Calu3 (cell line): ENCODE measurements at regions not wholly inside any gene's neighbourhood (a gene's known extent, or its start where the extent isn't known, plus 50 kb on each side); places are given as distances from the start of the nearest gene placed in this dataset.

Source experiments
- BruUV-seq: library from RNA; stranded (reverse); fragments of 400-500 nt; replicated peaks from 2 replicates; lab custom pipeline; 2021; lab: Mats Ljungman, UMichigan
- CTCF ChIA-PET: fragments of 300-600 bp; sonication (Branson Sonifier 250); formaldehyde crosslinking; loops from one replicate; lab custom pipeline; 2022; ENCODE audit warnings: antibody characterized with exemption; lab: Charles Lee
- DNase-seq: peaks from one replicate; pipeline ENCODE4 v3.0.0; 2022
- H3K27ac Mint-ChIP-seq: one replicate; pipeline ENCODE4 v1.8.0; 2022; ENCODE audit warnings: mixed read lengths; ENCODE audit not compliant: unreplicated experiment
- H3K27me3 Mint-ChIP-seq: one replicate; pipeline ENCODE4 v1.8.0; 2022; ENCODE audit warnings: mixed read lengths; ENCODE audit not compliant: unreplicated experiment
- H3K36me3 Mint-ChIP-seq: one replicate; pipeline ENCODE4 v1.8.0; 2022; ENCODE audit warnings: mild to moderate bottlenecking, moderate library complexity, mixed read lengths; ENCODE audit not compliant: insufficient read depth, unreplicated experiment
- H3K4me1 Mint-ChIP-seq: one replicate; pipeline ENCODE4 v1.8.0; 2022; ENCODE audit warnings: mild to moderate bottlenecking, low read depth, mixed read lengths; ENCODE audit not compliant: unreplicated experiment
- H3K4me3 Mint-ChIP-seq: one replicate; pipeline ENCODE4 v1.8.0; 2022; ENCODE audit warnings: mild to moderate bottlenecking, low read depth, moderate library complexity, mixed read lengths; ENCODE audit not compliant: unreplicated experiment
- H3K9me3 Mint-ChIP-seq: one replicate; pipeline ENCODE4 v1.8.0; 2022; ENCODE audit warnings: low read depth, mixed read lengths; ENCODE audit not compliant: unreplicated experiment
- CTCF ChIP-seq: fragments of 200-600 bp; IDR thresholded peaks from one replicate; pipeline ENCODE4 v1.8.0; 2022; ENCODE audit warnings: antibody characterized with exemption; ENCODE audit not compliant: unreplicated experiment
- intact Hi-C: fragments of 100-400 bp; cut with micrococcal nuclease; formaldehyde crosslinking; loops from one replicate; pipeline ENCODE4 v1.10.0; 2022; ENCODE audit not compliant: unreplicated experiment

DNA sequence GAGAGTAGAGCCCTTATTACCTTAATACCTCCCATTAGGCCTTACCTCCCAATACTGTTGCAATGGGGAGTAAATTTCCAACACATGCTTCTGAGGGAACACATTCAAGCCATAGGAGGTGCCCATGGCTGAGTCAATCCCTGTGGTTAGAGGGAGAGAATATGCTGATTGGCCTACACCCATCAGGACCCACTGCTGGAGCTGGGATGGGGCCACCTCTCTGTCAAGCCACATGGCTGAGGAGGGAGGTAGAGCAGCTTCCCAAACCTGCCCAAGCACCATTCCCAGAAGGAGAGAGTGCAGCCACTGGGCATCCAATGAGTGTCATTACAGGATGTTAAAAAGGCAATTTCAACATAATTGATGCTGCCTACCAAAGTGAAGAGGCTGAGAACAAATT is 228.1 kb downstream of the C1orf94 start:
- no peak for DNase-seq
- Mint-ChIP-seq H3K9me3 (peaks cover 15% of the 10 kb centered on the region), H3K27me3 (peaks cover 8% of the 10 kb centered on the region), H3K4me3 (no peak overlapping the region), H3K27ac (no peak overlapping the region), H3K36me3 (no peaks in the 10 kb centered on the region), H3K4me1 (no peaks in the 10 kb centered on the region)
- CTCF ChIA-PET = no interaction called here
- intact Hi-C loops = no loop called here
- BruUV-seq = no TSS peak
- TF ChIP-seq CTCF = no peak

DNA sequence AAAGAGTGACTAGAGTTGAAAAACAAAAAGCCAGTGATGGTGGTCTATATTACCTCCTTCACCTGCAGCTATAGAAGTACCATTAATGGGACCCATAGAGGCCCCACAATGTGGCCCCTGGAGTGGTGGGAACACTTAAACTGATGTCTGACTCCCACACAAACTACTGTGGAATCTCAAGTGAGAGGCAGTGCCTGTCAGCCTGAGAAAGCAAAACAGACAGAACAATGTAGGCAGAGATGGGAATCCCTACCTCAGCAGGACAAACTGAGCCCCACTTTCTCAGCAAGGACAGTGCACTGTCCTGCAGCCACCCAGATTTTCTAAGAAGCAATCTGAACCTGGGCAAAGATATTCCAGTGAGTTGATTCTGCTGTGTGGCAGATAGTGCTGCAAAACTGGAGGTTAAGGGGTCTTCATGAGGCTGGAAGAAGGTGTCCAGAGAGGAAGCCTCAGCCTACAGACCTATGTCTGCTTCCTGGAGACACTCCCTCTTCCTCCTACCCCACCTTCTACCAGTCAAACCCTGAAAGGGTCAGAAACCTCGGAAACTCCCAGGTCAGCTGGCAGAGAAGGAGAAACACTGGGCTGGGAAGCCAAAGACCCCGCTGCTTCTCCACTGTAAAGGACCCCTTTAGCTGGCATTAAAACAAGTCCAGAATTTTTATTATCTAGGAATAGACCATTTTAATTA is 228.7 kb downstream of the C1orf94 start:
- CTCF ChIA-PET = no interaction called here
- Mint-ChIP-seq H3K27ac (no peak overlapping the region), H3K4me3 (no peak overlapping the region), H3K27me3 (peaks cover 9% of the 10 kb centered on the region), H3K9me3 (peaks cover 13% of the 10 kb centered on the region), H3K4me1 (no peaks in the 10 kb centered on the region), H3K36me3 (no peaks in the 10 kb centered on the region)
- BruUV-seq = no TSS peak
- intact Hi-C loops = no loop called here
- no peak for DNase-seq
- no peak for TF ChIP-seq CTCF

DNA sequence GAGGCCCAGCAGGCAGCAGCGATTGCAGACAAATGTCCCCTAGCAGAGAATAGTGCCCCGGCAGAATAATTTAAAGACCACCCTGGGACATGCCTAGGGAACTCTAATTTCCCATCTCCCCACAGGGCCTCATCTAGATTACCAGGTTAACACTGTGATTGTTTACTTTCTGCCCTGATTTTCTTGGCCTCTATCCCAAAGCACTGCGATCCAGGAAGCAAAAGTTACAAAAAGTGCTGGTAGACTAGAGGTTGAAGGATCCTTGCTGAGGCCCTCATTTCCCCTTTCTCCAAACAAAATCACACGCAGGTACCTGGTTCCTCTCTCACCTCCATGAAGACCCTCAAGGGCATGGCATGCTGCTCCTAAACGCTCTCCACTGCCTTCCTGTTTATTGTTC is 229.7 kb downstream of the C1orf94 start:
- H3K4me1 Mint-ChIP-seq = no peaks in the 10 kb centered on the region
- no peaks in the 10 kb centered on the region for H3K36me3 Mint-ChIP-seq
- BruUV-seq = no TSS peak
- intact Hi-C loops = no loop called here
- CTCF ChIA-PET = no interaction called here
- peaks cover 19% of the 10 kb centered on the region for H3K27me3 Mint-ChIP-seq
- no peak for TF ChIP-seq CTCF
- peaks cover 14% of the 10 kb centered on the region for H3K9me3 Mint-ChIP-seq
- no peak for DNase-seq
- H3K27ac Mint-ChIP-seq = no peak overlapping the region
- H3K4me3 Mint-ChIP-seq = no peak overlapping the region

DNA sequence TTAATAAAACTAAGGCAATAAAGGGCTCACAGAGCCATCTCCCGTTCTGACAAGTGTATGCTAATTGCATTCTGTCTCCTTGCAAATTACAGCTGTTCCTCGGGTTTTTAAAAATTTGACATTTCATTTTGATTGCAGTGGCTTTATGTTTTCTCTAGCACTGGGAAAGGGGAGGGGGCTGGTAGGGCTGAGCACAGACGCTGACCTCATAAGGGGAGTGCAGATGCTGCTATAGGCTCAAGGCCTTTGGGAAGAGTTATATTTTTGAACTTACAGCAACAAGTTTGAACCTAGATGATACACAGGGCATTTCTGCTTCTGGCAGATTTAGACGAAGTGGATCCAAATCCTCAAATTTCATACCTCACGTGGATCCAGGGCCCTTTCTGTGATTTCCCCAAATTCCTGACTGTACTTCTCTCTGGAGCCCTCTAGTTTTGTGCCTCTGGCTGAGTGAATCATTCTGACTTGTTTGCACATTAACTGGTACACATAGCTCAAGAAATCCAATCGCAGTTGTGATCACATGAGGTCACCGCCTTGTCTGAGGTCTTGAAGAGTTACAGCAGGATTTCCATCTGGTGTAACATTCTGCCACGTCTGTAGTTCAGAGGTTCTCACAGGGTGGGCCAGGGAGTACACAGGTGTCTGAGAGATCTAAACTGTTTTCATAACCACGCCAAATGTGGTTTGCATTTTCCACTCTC is 230.3 kb downstream of the C1orf94 start:
- TF ChIP-seq CTCF = no peak
- intact Hi-C loops = no loop called here
- H3K36me3 Mint-ChIP-seq = no peaks in the 10 kb centered on the region
- no peak overlapping the region for H3K4me3 Mint-ChIP-seq
- H3K9me3 Mint-ChIP-seq = peaks cover 14% of the 10 kb centered on the region
- H3K27me3 Mint-ChIP-seq = peaks cover 22% of the 10 kb centered on the region
- no peak overlapping the region for H3K27ac Mint-ChIP-seq
- DNase-seq = no peak
- CTCF ChIA-PET = no interaction called here
- H3K4me1 Mint-ChIP-seq = no peaks in the 10 kb centered on the region
- no TSS peak for BruUV-seq
